Esophagus muscularis mucosa (tissue), 4 donors: ENCODE measurements at regions not wholly inside any gene's neighbourhood (a gene's known extent, or its start where the extent isn't known, plus 50 kb on each side); places are given as distances from the start of the nearest gene placed in this dataset.

Source experiments
- DNase-seq: peaks from one replicate; pipeline ENCODE4 v3.0.0-alpha.2; 2017; ENCODE audit errors: extremely low spot score
- H3K27ac ChIP-seq, 4 donors: fragments of 200-600 bp; sonication (generic); replicated peaks in 1 of 4; 1 replicate in 3 of 4; 2 replicates in 1 of 4; pipeline ENCODE4 v1.5.1; 2016 to 2019; ENCODE audit warnings: mild to moderate bottlenecking in 1 of 4
- H3K27me3 ChIP-seq, 4 donors: fragments of 200-600 bp; sonication (generic); one replicate each; pipeline versions ENCODE4 v1.5.1 to v1.6.0; 2016 to 2019
- H3K36me3 ChIP-seq, 4 donors: fragments of 200-600 bp; sonication (generic); one replicate each; pipeline ENCODE4 v1.5.1; 2016 to 2019
- H3K4me1 ChIP-seq, 4 donors: fragments of 200-600 bp; sonication (generic); one replicate each; pipeline ENCODE4 v1.5.1; 2016 to 2019
- H3K4me3 ChIP-seq, 4 donors: fragments of 200-600 bp; sonication (generic); 1 replicate in 2 of 4; 2 replicates in 2 of 4; pipeline ENCODE4 v1.5.1; 2016 to 2019; ENCODE audit warnings: mild to moderate bottlenecking in 4 of 4, moderate library complexity in 1 of 4
- H3K9me3 ChIP-seq, 4 donors: fragments of 200-600 bp; sonication (generic); 1 replicate in 3 of 4; 2 replicates in 1 of 4; pipeline ENCODE4 v1.5.1; 2016 to 2019
- EP300 ChIP-seq: sonication (generic); formaldehyde crosslinking; IDR thresholded peaks from one replicate; pipeline ENCODE4 v1.6.1; 2017; ENCODE audit warnings: antibody characterized with exemption
- POLR2A ChIP-seq: fragments of 450-650 bp; IDR thresholded peaks from one replicate; pipeline ENCODE4 v1.6.1; 2017; ENCODE audit warnings: antibody characterized with exemption, moderate library complexity, mild to moderate bottlenecking, low read depth
- POLR2AphosphoS5 ChIP-seq, 2 donors: sonication (generic); formaldehyde crosslinking; IDR thresholded peaks; one replicate each; pipeline ENCODE4 v1.6.1; 2017; ENCODE audit warnings: antibody characterized with exemption in 2 of 2
- WGBS: methylation state at CpG from one replicate; pipeline ENCODE4 v1.1.5; 2018; 5-methylcytosine and 5-hydroxymethylcytosine counted together
- intact Hi-C: fragments of 100-400 bp; cut with DNase I; formaldehyde crosslinking; loops from one replicate; pipeline ENCODE4 v1.15.1; 2023
- TF ChIP-seq, protein P1 (sequence below), 3 experiments: fragments of 200-600 bp in 2 of 3; fragments of 450-650 bp in 1 of 3; sonication (generic) in 2 of 3; IDR thresholded peaks; one replicate each; pipeline ENCODE4 v1.5.1; 2017 to 2019; ENCODE audit warnings: antibody characterized with exemption in 3 of 3, mild to moderate bottlenecking in 2 of 3, moderate library complexity in 1 of 3

DNA sequence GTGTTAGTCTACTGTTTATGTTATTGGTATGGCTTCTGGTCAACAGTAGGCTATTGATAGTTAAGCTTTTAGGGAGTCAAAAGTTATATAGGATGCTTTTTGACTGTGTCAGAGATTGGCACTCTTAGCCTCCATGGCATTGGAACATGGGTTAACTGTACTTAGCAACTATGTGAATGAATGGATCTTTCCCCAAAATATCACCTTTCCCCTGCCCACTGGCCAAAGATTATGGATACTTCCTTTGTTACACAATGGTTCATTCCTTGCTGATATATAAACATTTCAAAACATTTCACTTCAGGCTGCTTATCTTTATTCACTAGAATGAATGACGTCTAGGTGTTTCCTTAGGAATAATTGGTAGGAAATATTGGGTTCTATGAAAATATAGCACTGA lies 62.1 kb upstream of the DOCK10 start:
- Histone ChIP-seq H3K4me1 (no peaks in the 10 kb centered on the region), H3K9me3 (no peaks in the 10 kb centered on the region), H3K36me3 (no peaks in the 10 kb centered on the region), H3K27ac (no peak overlapping the region), H3K27me3 (no peaks in the 10 kb centered on the region), H3K4me3 (no peak overlapping the region)
- WGBS: 41% methylated on average over 1 of the region's 1 CpG
- DNase-seq: no peak
- TF ChIP-seq EP300: no peak
- TF ChIP-seq, protein P1, sequence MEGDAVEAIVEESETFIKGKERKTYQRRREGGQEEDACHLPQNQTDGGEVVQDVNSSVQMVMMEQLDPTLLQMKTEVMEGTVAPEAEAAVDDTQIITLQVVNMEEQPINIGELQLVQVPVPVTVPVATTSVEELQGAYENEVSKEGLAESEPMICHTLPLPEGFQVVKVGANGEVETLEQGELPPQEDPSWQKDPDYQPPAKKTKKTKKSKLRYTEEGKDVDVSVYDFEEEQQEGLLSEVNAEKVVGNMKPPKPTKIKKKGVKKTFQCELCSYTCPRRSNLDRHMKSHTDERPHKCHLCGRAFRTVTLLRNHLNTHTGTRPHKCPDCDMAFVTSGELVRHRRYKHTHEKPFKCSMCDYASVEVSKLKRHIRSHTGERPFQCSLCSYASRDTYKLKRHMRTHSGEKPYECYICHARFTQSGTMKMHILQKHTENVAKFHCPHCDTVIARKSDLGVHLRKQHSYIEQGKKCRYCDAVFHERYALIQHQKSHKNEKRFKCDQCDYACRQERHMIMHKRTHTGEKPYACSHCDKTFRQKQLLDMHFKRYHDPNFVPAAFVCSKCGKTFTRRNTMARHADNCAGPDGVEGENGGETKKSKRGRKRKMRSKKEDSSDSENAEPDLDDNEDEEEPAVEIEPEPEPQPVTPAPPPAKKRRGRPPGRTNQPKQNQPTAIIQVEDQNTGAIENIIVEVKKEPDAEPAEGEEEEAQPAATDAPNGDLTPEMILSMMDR (IDR thresholded peaks at IDR 0.05): no peak
- TF ChIP-seq POLR2A: no peak
- no peak for TF ChIP-seq POLR2AphosphoS5 (IDR thresholded peaks at IDR 0.05)
- intact Hi-C loops: no loop called here

DNA sequence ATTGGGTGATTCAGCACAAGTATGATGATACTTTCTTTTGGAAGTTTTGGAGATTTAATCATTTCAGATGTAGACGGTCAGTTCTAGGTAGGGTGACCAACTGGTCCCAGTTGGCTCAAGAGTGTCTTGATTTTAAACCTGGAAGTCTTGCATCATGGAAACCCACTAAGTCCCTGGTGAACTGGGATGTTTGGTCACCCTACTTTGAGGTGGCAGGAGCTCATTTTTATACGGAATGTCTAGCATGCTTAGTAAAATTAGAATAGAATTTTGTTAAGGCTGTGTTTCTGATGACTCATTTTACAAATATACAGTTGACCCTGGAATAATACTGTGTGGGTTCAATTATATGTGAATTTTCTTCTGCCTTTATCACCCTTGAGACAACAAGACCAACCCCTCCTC lies 61.5 kb upstream of the DOCK10 start:
- no peak overlapping the region for H3K27ac ChIP-seq
- intact Hi-C loops: no loop called here
- no peaks in the 10 kb centered on the region for H3K36me3 ChIP-seq
- no peak overlapping the region for H3K4me3 ChIP-seq
- no peak for DNase-seq
- no peaks in the 10 kb centered on the region for H3K27me3 ChIP-seq
- TF ChIP-seq EP300 (no peak), POLR2AphosphoS5 (IDR thresholded peaks at IDR 0.05) (no peak), POLR2A (no peak)
- TF ChIP-seq, protein P1 (IDR thresholded peaks at IDR 0.05): no peak
- H3K9me3 ChIP-seq: no peaks in the 10 kb centered on the region
- 81% methylated on average over 2 of the region's 2 CpGs for WGBS
- no peaks in the 10 kb centered on the region for H3K4me1 ChIP-seq

DNA sequence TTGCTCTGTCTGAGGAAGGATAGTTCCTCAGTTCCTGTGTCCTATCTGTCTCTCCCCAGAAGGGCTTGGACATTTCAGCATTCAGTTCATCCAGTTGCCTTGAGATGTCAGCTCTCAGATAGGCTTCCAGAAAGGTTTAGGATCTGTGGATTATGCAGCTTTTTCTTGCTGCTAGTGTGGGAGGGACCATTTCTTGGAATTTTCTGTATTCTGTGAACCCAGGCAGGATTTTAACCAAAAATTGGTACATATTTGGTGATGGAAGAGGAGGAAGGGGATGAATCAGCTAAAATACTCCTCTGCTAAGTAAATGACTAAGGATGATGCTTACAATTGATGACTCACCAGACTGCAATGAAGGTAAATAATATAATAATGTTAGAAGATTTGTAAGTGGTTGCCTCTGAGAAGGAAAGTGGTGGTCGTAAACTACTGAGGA lies 58.6 kb upstream of the DOCK10 start:
- H3K4me3 ChIP-seq: no peak overlapping the region
- intact Hi-C loops: no loop called here
- H3K4me1 ChIP-seq: no peaks in the 10 kb centered on the region
- no peaks in the 10 kb centered on the region for H3K9me3 ChIP-seq
- no peaks in the 10 kb centered on the region for H3K36me3 ChIP-seq
- no peak for DNase-seq
- H3K27ac ChIP-seq: no peak overlapping the region
- H3K27me3 ChIP-seq: no peaks in the 10 kb centered on the region
- TF ChIP-seq POLR2A: no peak
- no peak for TF ChIP-seq EP300
- TF ChIP-seq POLR2AphosphoS5 (IDR thresholded peaks at IDR 0.05): no peak
- TF ChIP-seq, protein P1 (IDR thresholded peaks at IDR 0.05): no peak
- WGBS: 84% methylated on average over 1 of the region's 1 CpG

DNA sequence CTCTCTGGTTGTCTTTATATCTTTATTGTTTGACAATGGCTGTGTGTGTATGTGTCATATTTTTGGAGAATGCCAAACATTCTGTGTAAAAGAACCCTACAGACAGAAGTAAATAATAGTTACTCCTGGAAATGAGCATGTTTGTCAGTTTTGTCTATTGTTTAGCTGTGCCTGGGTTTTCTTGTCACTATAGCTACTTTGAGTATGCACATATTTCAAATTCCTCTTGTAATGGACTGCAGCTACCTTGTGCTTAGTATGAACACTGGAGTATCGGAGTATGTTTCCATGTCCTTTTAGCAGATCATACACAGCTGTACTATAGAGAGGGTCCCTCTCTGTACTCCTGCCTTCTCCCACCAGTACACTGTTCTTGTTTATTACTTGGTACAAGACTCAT lies 58.0 kb upstream of the DOCK10 start:
- no peak for DNase-seq
- TF ChIP-seq, protein P1 (IDR thresholded peaks at IDR 0.05): no peak
- TF ChIP-seq EP300 (no peak), POLR2AphosphoS5 (IDR thresholded peaks at IDR 0.05) (no peak), POLR2A (no peak)
- Histone ChIP-seq H3K4me3 (no peak overlapping the region), H3K27me3 (no peaks in the 10 kb centered on the region), H3K9me3 (no peaks in the 10 kb centered on the region), H3K36me3 (no peaks in the 10 kb centered on the region), H3K4me1 (no peaks in the 10 kb centered on the region), H3K27ac (no peak overlapping the region)
- 71% methylated on average over 1 of the region's 1 CpG for WGBS
- intact Hi-C loops: no loop called here

DNA sequence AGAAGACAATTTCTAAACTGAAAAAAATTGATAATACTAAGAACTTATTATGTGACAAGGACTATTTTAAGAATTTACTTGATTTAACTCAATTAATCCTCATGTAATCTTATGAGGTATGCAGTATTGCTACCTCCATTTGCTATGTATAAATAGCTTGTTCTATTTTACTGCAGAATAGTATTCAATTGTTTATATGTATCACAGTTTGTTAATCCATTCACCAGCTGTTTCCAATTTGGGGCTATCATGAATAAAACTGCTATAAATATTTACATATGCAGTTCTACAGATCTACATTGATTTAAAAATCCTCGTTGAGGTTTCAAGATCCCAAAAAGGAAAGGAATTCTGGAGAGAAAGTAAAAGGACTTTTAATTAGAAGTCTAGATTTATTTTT lies 54.8 kb upstream of the DOCK10 start:
- intact Hi-C loops: no loop called here
- WGBS: 26% methylated on average over 1 of the region's 1 CpG
- no peak overlapping the region for H3K4me3 ChIP-seq

More for the DNA sequence above, 54.8 kb upstream of the DOCK10 start:
- H3K36me3 ChIP-seq: no peaks in the 10 kb centered on the region
- TF ChIP-seq, protein P1 (IDR thresholded peaks at IDR 0.05): no peak
- TF ChIP-seq EP300 (no peak), POLR2A (no peak), POLR2AphosphoS5 (IDR thresholded peaks at IDR 0.05) (no peak)
- H3K27ac ChIP-seq: no peak overlapping the region
- DNase-seq: no peak
- H3K9me3 ChIP-seq: no peaks in the 10 kb centered on the region
- H3K4me1 ChIP-seq: no peaks in the 10 kb centered on the region
- H3K27me3 ChIP-seq: no peaks in the 10 kb centered on the region
